Mesodermal cell (in vitro differentiated cells): ENCODE measurements at regions not wholly inside any gene's neighbourhood (a gene's known extent, or its start where the extent isn't known, plus 50 kb on each side); places are given as distances from the start of the nearest gene placed in this dataset.
"Not testable (repeated sequence)": the region's sequence is repeated elsewhere in the genome, so short reads cannot be mapped to it uniquely, and the experiment has no call there.

Source experiments
- H3K27ac ChIP-seq: 2 replicates; pipeline ENCODE4 v1.7.0; 2013; ENCODE audit warnings: mild to moderate bottlenecking, low read depth, low read length, moderate library complexity; ENCODE audit not compliant: severe bottlenecking
- H3K36me3 ChIP-seq: 2 replicates; pipeline ENCODE4 v1.7.1; 2013; ENCODE audit warnings: mild to moderate bottlenecking, low read length, moderate library complexity; ENCODE audit not compliant: control insufficient read depth, insufficient read depth
- H3K4me1 ChIP-seq: one replicate; pipeline ENCODE4 v1.7.1; 2013; ENCODE audit warnings: mild to moderate bottlenecking, low read length; ENCODE audit not compliant: insufficient read depth, control insufficient read depth, poor library complexity, severe bottlenecking
- H3K4me3 ChIP-seq: 2 replicates; pipeline ENCODE4 v1.7.0; 2013; ENCODE audit warnings: low read length, control low read depth, mild to moderate bottlenecking; ENCODE audit not compliant: insufficient read depth, poor library complexity, severe bottlenecking; ENCODE audit errors: extremely low read depth
- H3K9me3 ChIP-seq: 2 replicates; pipeline ENCODE4 v1.7.1; 2013; ENCODE audit warnings: mild to moderate bottlenecking, low read length, moderate library complexity; ENCODE audit not compliant: control insufficient read depth
- WGBS, 2 experiments: methylation state at CpG; one replicate each; pipeline ENCODE4 v1.1.5; 2013; ENCODE audit warnings: missing lambda C conversion rate in 2 of 2; ENCODE audit not compliant: insufficient coverage in 2 of 2; 5-methylcytosine and 5-hydroxymethylcytosine counted together

GRCh38 chr1:168490306-168490705 is 53.5 kb downstream of the XCL2 start:
- no peaks in the 10 kb centered on the region for H3K36me3 ChIP-seq
- no peaks in the 10 kb centered on the region for H3K9me3 ChIP-seq
- no peak overlapping the region for H3K27ac ChIP-seq
- no peaks in the 10 kb centered on the region for H3K4me1 ChIP-seq
- H3K4me3 ChIP-seq: no peak overlapping the region

- no peak overlapping the region for H3K4me3 ChIP-seq
- no CpG with 5 or more reads among the region's 1 CpG for WGBS, 2 experiments
- H3K36me3 ChIP-seq: no peaks in the 10 kb centered on the region
- no peaks in the 10 kb centered on the region for H3K4me1 ChIP-seq
- H3K9me3 ChIP-seq: no peaks in the 10 kb centered on the region
- no peak overlapping the region for H3K27ac ChIP-seq
Measured at GRCh38 chr1:168488138-168488537, 55.7 kb downstream of the XCL2 start.

GRCh38 chr1:168486820-168487219 is 57.0 kb downstream of the XCL2 start:
- not testable (repeated sequence) for H3K4me1 ChIP-seq, H3K36me3 ChIP-seq, H3K27ac ChIP-seq, H3K4me3 ChIP-seq, H3K9me3 ChIP-seq
- no CpG with 5 or more reads among the region's 1 CpG for WGBS, 2 experiments

GRCh38 chr1:168485048-168485447 is 58.7 kb downstream of the XCL2 start:
- Histone ChIP-seq H3K9me3 (no peaks in the 10 kb centered on the region), H3K27ac (no peak overlapping the region), H3K4me1 (no peaks in the 10 kb centered on the region), H3K36me3 (no peaks in the 10 kb centered on the region), H3K4me3 (no peak overlapping the region)
- 50% methylated on average over 2 of the region's 5 CpGs; no CpG with 5 or more reads in 1 of the 2 experiments for WGBS, 2 experiments

- Histone ChIP-seq H3K4me1 (no peaks in the 10 kb centered on the region), H3K9me3 (no peaks in the 10 kb centered on the region), H3K27ac (no peak overlapping the region), H3K4me3 (no peak overlapping the region), H3K36me3 (no peaks in the 10 kb centered on the region)
Measured at GRCh38 chr1:168484083-168484482, 59.7 kb downstream of the XCL2 start.

GRCh38 chr1:168483539-168483938 is 60.3 kb downstream of the XCL2 start:
- H3K4me1 ChIP-seq: no peaks in the 10 kb centered on the region
- H3K9me3 ChIP-seq: no peaks in the 10 kb centered on the region
- no peak overlapping the region for H3K4me3 ChIP-seq
- H3K36me3 ChIP-seq: no peaks in the 10 kb centered on the region
- WGBS, 2 experiments: 100% methylated on average over 1 of the region's 1 CpG; no CpG with 5 or more reads in 1 of the 2 experiments
- no peak overlapping the region for H3K27ac ChIP-seq

GRCh38 chr1:168482106-168482505 is 61.7 kb downstream of the XCL2 start:
- Histone ChIP-seq H3K36me3 (no peaks in the 10 kb centered on the region), H3K9me3 (no peaks in the 10 kb centered on the region), H3K27ac (no peak overlapping the region), H3K4me3 (no peak overlapping the region), H3K4me1 (peaks cover 4% of the 10 kb centered on the region)

GRCh38 chr1:168481586-168481985 is 62.2 kb downstream of the XCL2 start:
- WGBS, 2 experiments: 95 to 100% methylated on average over 3 of the region's 4 CpGs
- no peak overlapping the region for H3K27ac ChIP-seq
- peaks cover 6% of the 10 kb centered on the region for H3K4me1 ChIP-seq
- no peak overlapping the region for H3K4me3 ChIP-seq
- no peaks in the 10 kb centered on the region for H3K9me3 ChIP-seq
- no peaks in the 10 kb centered on the region for H3K36me3 ChIP-seq

GRCh38 chr1:168480997-168481396 is 62.8 kb downstream of the XCL2 start:
- peaks cover 6% of the 10 kb centered on the region for H3K4me1 ChIP-seq
- no peaks in the 10 kb centered on the region for H3K36me3 ChIP-seq
- H3K9me3 ChIP-seq: no peaks in the 10 kb centered on the region
- WGBS, 2 experiments: 86 to 100% methylated on average over 1 to 2 of the region's 2 CpGs
- H3K27ac ChIP-seq: no peak overlapping the region
- no peak overlapping the region for H3K4me3 ChIP-seq

- H3K4me1 ChIP-seq: peaks cover 6% of the 10 kb centered on the region
Measured at GRCh38 chr1:168477792-168478191, 66.0 kb downstream of the XCL2 start.

GRCh38 chr1:168476588-168477385 is 67.0 kb downstream of the XCL2 start:
- peaks cover 14% of the 10 kb centered on the region for H3K9me3 ChIP-seq
- peaks cover 6% of the 10 kb centered on the region for H3K4me1 ChIP-seq
- WGBS, 2 experiments: 84 to 86% methylated on average over 6 to 7 of the region's 7 CpGs
- H3K36me3 ChIP-seq: no peaks in the 10 kb centered on the region
- no peak overlapping the region for H3K27ac ChIP-seq
- no peak overlapping the region for H3K4me3 ChIP-seq

More at GRCh38 chr1:168477792-168478191, 66.0 kb downstream of the XCL2 start:
- H3K4me3 ChIP-seq: no peak overlapping the region
- peaks cover 14% of the 10 kb centered on the region for H3K9me3 ChIP-seq
- H3K36me3 ChIP-seq: no peaks in the 10 kb centered on the region
- no peak overlapping the region for H3K27ac ChIP-seq
